AG04449 (cell line): ENCODE measurements at regions not wholly inside any gene's neighbourhood (a gene's known extent, or its start where the extent isn't known, plus 50 kb on each side); places are given as distances from the start of the nearest gene placed in this dataset.

Source experiments
- CTCF ChIA-PET: fragments of 350-600 bp; formaldehyde crosslinking; extraction: SDS; loops from one replicate; lab custom pipeline; 2021; ENCODE audit warnings: antibody characterized with exemption; lab: Yijun Ruan, JAX
- POLR2A ChIA-PET: fragments of 400-600, 350-600 bp; formaldehyde crosslinking; extraction: SDS; loops from one replicate; lab custom pipeline; 2020; ENCODE audit warnings: antibody characterized with exemption, inconsistent platforms; lab: Yijun Ruan, JAX
- DNase-seq: peaks from one replicate; pipeline ENCODE4 v3.0.0-alpha.2; 2010; ENCODE audit warnings: low read depth, low spot score
- H3K4me3 ChIP-seq: 2 replicates; pipeline ENCODE4 v1.5.1; 2011; ENCODE audit warnings: low read depth, mild to moderate bottlenecking, control low read depth, low read length
- TF ChIP-seq, protein P1 (sequence below): IDR thresholded peaks from one replicate; pipeline ENCODE4 v1.5.1; 2011; ENCODE audit warnings: mild to moderate bottlenecking, moderate library complexity, low read length, control low read depth, inconsistent platforms; ENCODE audit not compliant: insufficient read depth; ENCODE audit errors: missing control alignments

- POLR2A ChIA-PET: no interaction called here
- CTCF ChIA-PET: no interaction called here
These were observed 338.4 kb downstream of the TMEM121 start for GRCh38 chr14:105864651-105865265.

DNA sequence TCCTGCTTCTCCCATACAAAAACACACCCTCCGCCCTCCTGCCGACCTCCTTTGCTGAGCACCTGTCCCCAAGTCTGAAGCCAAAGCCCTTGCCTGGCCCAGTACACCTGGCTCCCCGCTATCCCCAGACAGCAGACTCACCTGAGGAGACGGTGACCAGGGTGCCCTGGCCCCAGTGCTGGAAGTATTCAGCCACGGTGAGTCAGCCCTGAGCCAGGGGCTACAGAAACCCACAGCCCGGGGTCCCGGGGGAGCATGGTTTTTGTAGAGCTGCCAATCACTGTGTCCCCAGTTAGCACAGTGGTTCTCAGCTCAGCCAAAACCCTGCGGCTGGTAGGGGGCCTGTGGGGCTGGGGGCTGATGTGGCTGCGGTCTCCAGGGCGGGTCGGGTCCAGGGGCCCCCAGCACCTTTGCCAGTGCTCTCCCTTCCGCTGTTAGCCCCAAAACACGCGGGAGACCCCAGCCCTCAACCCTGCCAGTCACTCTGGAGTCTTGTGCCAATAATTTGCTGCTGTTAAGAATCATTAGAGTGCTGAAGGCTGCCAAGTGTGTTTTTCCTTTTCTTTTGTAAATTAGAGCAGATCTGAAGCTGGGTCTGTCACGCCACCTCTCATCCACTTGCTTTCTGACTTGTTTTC is 339.0 kb downstream of the TMEM121 start:
- no peak overlapping the region for H3K4me3 ChIP-seq
- TF ChIP-seq, protein P1, sequence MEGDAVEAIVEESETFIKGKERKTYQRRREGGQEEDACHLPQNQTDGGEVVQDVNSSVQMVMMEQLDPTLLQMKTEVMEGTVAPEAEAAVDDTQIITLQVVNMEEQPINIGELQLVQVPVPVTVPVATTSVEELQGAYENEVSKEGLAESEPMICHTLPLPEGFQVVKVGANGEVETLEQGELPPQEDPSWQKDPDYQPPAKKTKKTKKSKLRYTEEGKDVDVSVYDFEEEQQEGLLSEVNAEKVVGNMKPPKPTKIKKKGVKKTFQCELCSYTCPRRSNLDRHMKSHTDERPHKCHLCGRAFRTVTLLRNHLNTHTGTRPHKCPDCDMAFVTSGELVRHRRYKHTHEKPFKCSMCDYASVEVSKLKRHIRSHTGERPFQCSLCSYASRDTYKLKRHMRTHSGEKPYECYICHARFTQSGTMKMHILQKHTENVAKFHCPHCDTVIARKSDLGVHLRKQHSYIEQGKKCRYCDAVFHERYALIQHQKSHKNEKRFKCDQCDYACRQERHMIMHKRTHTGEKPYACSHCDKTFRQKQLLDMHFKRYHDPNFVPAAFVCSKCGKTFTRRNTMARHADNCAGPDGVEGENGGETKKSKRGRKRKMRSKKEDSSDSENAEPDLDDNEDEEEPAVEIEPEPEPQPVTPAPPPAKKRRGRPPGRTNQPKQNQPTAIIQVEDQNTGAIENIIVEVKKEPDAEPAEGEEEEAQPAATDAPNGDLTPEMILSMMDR: no peak
- DNase-seq: no peak
- ChIA-PET CTCF (no interaction called here), POLR2A (no interaction called here)

More at GRCh38 chr14:105864651-105865265, 338.4 kb downstream of the TMEM121 start:
- TF ChIP-seq, protein P1: no peak
- no peak for DNase-seq
- no peak overlapping the region for H3K4me3 ChIP-seq

- H3K4me3 ChIP-seq: no peak overlapping the region
- POLR2A ChIA-PET: no interaction called here
- DNase-seq: no peak
- TF ChIP-seq, protein P1: no peak
- CTCF ChIA-PET: no interaction called here
These were observed 339.8 kb downstream of the TMEM121 start for GRCh38 chr14:105865904-105866840.

GRCh38 chr14:105866841-105867321 is 340.5 kb downstream of the TMEM121 start:
- POLR2A ChIA-PET: no interaction called here
- no peak for DNase-seq
- no peak overlapping the region for H3K4me3 ChIP-seq
- TF ChIP-seq, protein P1: no peak
- CTCF ChIA-PET: no interaction called here

GRCh38 chr14:105867961-105868599 is 341.7 kb downstream of the TMEM121 start:
- TF ChIP-seq, protein P1: no peak
- POLR2A ChIA-PET: no interaction called here

More at GRCh38 chr14:105867961-105868599, 341.7 kb downstream of the TMEM121 start:
- no peak overlapping the region for H3K4me3 ChIP-seq
- CTCF ChIA-PET: no interaction called here
- DNase-seq: no peak
